ENCODE measurements at regions not wholly inside any gene's neighbourhood (a gene's known extent, or its start where the extent isn't known, plus 50 kb on each side); places are given as distances from the start of the nearest gene placed in this dataset.

GRCh38 chr10:125334545-125334944 lies 174.2 kb upstream of the CTBP2 start:
- Histone ChIP-seq H3K9ac (ENCODE audit: low read depth, low read length, poor library complexity, severe bottlenecking) (no peak overlapping the region), H3K4me1 (ENCODE audit: insufficient read depth, low read length, poor library complexity, severe bottlenecking) (no peaks in the 10 kb centered on the region), H3K4me3 (ENCODE audit: low read length, poor library complexity, severe bottlenecking) (no peak overlapping the region), H4K20me1 (ENCODE audit: insufficient read depth, low read length, poor library complexity, severe bottlenecking) (no peaks in the 10 kb centered on the region), H3K9me2 (replicated peaks; ENCODE audit: low read depth, low read length) (no peaks in the 10 kb centered on the region), H3K9me3 (ENCODE audit: insufficient read depth, low read depth, low read length) (no peaks in the 10 kb centered on the region), H3K27me3 (ENCODE audit: insufficient read depth, low read length, poor library complexity, severe bottlenecking) (no peaks in the 10 kb centered on the region), H3K36me3 (ENCODE audit: insufficient read depth, low read length) (no peaks in the 10 kb centered on the region), H3F3A (ENCODE audit: low read depth) (no peaks in the 10 kb centered on the region), H3K79me2 (ENCODE audit: insufficient read depth, low read length) (no peaks in the 10 kb centered on the region), H3K4me2 (ENCODE audit: low read depth, low read length, poor library complexity, severe bottlenecking) (no peak overlapping the region), H2AFZ (ENCODE audit: low read length) (no peak overlapping the region)
- TF ChIP-seq, protein P1, sequence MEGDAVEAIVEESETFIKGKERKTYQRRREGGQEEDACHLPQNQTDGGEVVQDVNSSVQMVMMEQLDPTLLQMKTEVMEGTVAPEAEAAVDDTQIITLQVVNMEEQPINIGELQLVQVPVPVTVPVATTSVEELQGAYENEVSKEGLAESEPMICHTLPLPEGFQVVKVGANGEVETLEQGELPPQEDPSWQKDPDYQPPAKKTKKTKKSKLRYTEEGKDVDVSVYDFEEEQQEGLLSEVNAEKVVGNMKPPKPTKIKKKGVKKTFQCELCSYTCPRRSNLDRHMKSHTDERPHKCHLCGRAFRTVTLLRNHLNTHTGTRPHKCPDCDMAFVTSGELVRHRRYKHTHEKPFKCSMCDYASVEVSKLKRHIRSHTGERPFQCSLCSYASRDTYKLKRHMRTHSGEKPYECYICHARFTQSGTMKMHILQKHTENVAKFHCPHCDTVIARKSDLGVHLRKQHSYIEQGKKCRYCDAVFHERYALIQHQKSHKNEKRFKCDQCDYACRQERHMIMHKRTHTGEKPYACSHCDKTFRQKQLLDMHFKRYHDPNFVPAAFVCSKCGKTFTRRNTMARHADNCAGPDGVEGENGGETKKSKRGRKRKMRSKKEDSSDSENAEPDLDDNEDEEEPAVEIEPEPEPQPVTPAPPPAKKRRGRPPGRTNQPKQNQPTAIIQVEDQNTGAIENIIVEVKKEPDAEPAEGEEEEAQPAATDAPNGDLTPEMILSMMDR (conservative IDR thresholded peaks at IDR 0.05; ENCODE audit: low read length) = no peak
- TF ChIP-seq EZH2phosphoT487 (IDR thresholded peaks at IDR 0.05; ENCODE audit: borderline replicate concordance) = no peak

DNA sequence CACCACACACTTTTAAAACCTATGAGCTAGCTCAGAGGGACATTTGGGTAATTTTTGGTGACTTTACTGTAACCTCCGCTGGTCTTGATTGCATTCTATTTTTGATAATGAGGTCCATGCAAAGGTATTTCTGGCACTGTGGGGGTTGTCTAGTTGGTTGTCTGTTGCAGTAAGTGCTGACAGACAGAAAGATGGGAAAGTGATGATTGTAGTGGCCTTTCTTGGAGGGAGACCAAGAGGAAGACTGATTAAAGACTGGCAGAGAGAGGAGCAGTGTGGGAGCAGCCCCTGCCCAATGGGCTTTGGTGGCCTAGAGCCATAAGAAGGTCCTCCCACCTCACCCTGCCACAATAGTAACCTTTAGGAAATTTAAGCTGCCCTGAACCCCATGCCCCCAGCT lies 173.4 kb upstream of the CTBP2 start:
- no peaks in the 10 kb centered on the region for H3K27me3 ChIP-seq (ENCODE audit: insufficient read depth, low read length, poor library complexity, severe bottlenecking)
- 0 out of 2 replicates have a peak, but pooled peaks cover 3% of the 10 kb centered on the region for H3K9me3 ChIP-seq (ENCODE audit: insufficient read depth, low read depth, low read length)
- no peaks in the 10 kb centered on the region for H3F3A ChIP-seq (ENCODE audit: low read depth)
- H3K79me2 ChIP-seq (ENCODE audit: insufficient read depth, low read length) = no peaks in the 10 kb centered on the region
- no peak overlapping the region for H2AFZ ChIP-seq (ENCODE audit: low read length)
- no peaks in the 10 kb centered on the region for H3K36me3 ChIP-seq (ENCODE audit: insufficient read depth, low read length)
- H3K9me2 ChIP-seq (replicated peaks; ENCODE audit: low read depth, low read length) = no peaks in the 10 kb centered on the region
- no peak overlapping the region for H3K9ac ChIP-seq (ENCODE audit: low read depth, low read length, poor library complexity, severe bottlenecking)
- no peaks in the 10 kb centered on the region for H4K20me1 ChIP-seq (ENCODE audit: insufficient read depth, low read length, poor library complexity, severe bottlenecking)
- H3K4me2 ChIP-seq (ENCODE audit: low read depth, low read length, poor library complexity, severe bottlenecking) = no peak overlapping the region
- TF ChIP-seq, protein P1 (conservative IDR thresholded peaks at IDR 0.05; ENCODE audit: low read length) = no peak
- no peak for TF ChIP-seq EZH2phosphoT487 (IDR thresholded peaks at IDR 0.05; ENCODE audit: borderline replicate concordance)
- no peaks in the 10 kb centered on the region for H3K4me1 ChIP-seq (ENCODE audit: insufficient read depth, low read length, poor library complexity, severe bottlenecking)
- H3K4me3 ChIP-seq (ENCODE audit: low read length, poor library complexity, severe bottlenecking) = no peak overlapping the region

DNA sequence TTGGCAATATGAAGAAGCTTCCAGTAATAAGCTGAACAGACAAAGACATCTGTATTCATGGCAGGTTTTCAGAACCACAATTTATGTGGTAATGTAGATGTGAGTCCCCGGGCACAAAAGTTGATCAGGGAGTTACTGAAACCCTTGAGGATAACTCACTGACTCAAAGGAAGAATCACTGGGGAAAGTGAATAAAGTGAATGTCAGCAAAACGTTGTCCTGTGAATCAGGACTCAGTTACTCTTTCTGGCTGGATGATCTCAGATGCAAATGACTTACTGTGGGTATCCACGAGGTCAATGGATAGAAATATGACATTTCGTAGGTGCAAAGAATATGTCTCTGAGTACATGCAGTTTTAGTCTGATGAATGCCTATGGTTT lies 172.8 kb upstream of the CTBP2 start:
- Histone ChIP-seq H3K9me3 (ENCODE audit: insufficient read depth, low read depth, low read length) (0 out of 2 replicates have a peak, but pooled peaks cover 3% of the 10 kb centered on the region), H3K4me2 (ENCODE audit: low read depth, low read length, poor library complexity, severe bottlenecking) (no peak overlapping the region), H3K36me3 (ENCODE audit: insufficient read depth, low read length) (no peaks in the 10 kb centered on the region), H3K9ac (ENCODE audit: low read depth, low read length, poor library complexity, severe bottlenecking) (no peak overlapping the region), H3K27me3 (ENCODE audit: insufficient read depth, low read length, poor library complexity, severe bottlenecking) (no peaks in the 10 kb centered on the region), H4K20me1 (ENCODE audit: insufficient read depth, low read length, poor library complexity, severe bottlenecking) (no peaks in the 10 kb centered on the region), H3K4me1 (ENCODE audit: insufficient read depth, low read length, poor library complexity, severe bottlenecking) (no peaks in the 10 kb centered on the region), H3K9me2 (replicated peaks; ENCODE audit: low read depth, low read length) (no peaks in the 10 kb centered on the region), H2AFZ (ENCODE audit: low read length) (no peak overlapping the region), H3F3A (ENCODE audit: low read depth) (no peaks in the 10 kb centered on the region), H3K79me2 (ENCODE audit: insufficient read depth, low read length) (no peaks in the 10 kb centered on the region), H3K4me3 (ENCODE audit: low read length, poor library complexity, severe bottlenecking) (no peak overlapping the region)
- TF ChIP-seq, protein P1 (conservative IDR thresholded peaks at IDR 0.05; ENCODE audit: low read length) = no peak
- TF ChIP-seq EZH2phosphoT487 (IDR thresholded peaks at IDR 0.05; ENCODE audit: borderline replicate concordance) = no peak
